GM12874 (cell line): ENCODE measurements at regions not wholly inside any gene's neighbourhood (a gene's known extent, or its start where the extent isn't known, plus 50 kb on each side); places are given as distances from the start of the nearest gene placed in this dataset.

Experiments used
- TF ChIP-seq, protein P1 (sequence below): IDR thresholded peaks from 2 replicates; pipeline ENCODE4 v1.5.1; 2011; ENCODE audit warnings: low read depth, mild to moderate bottlenecking, control low read depth, low read length, moderate library complexity; ENCODE audit not compliant: insufficient read depth

DNA sequence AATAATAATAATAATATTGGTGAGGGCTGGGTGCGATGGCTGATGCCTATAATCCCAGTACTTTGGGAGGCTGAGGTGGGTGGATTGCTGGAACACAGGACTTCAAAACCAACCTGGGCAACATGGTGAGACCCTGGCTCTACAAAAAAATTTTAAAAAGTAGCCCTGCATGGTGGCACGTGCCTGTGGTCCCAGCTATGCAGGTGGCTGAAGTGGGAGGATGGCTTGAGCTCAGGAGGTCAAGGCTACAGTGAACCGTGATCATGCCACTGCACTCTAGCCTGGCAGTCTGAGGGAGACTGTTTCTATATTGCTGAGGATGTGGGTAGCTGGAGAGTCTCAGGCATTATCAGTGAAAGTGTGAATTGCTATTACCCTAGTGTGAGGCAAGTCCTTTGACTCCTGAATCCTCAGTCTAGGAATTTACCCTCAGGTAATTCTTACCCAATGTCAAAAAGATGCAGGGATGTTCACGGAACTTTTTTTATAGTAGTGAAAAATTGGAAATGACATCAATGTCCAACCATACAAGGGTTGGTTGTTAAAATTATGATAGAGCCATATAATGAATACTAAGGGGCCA lies 61.8 kb upstream of the RPL11 start:
- TF ChIP-seq, protein P1, sequence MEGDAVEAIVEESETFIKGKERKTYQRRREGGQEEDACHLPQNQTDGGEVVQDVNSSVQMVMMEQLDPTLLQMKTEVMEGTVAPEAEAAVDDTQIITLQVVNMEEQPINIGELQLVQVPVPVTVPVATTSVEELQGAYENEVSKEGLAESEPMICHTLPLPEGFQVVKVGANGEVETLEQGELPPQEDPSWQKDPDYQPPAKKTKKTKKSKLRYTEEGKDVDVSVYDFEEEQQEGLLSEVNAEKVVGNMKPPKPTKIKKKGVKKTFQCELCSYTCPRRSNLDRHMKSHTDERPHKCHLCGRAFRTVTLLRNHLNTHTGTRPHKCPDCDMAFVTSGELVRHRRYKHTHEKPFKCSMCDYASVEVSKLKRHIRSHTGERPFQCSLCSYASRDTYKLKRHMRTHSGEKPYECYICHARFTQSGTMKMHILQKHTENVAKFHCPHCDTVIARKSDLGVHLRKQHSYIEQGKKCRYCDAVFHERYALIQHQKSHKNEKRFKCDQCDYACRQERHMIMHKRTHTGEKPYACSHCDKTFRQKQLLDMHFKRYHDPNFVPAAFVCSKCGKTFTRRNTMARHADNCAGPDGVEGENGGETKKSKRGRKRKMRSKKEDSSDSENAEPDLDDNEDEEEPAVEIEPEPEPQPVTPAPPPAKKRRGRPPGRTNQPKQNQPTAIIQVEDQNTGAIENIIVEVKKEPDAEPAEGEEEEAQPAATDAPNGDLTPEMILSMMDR = no peak

DNA sequence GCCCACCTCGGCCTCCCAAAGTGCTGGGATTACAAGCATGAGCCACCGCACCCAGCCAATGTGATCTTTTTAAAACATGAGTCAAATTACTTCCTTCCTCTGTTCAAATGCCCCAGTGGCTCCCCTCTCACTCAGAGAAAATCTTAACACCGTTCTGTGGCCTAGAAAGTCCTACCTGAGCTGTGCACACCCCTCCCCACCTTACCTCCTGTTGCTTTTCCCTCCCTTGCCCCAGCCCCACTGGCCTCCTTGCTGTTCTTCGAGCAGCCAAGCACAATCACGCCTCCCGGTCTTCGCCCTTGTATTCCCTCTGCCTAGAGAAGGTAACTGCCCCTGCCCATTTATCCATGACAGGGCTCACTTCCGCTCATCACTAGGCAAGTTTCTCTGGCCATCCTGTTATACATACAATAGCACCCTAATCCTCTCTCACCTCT lies 62.6 kb upstream of the RPL11 start:
- TF ChIP-seq, protein P1 = no peak

DNA sequence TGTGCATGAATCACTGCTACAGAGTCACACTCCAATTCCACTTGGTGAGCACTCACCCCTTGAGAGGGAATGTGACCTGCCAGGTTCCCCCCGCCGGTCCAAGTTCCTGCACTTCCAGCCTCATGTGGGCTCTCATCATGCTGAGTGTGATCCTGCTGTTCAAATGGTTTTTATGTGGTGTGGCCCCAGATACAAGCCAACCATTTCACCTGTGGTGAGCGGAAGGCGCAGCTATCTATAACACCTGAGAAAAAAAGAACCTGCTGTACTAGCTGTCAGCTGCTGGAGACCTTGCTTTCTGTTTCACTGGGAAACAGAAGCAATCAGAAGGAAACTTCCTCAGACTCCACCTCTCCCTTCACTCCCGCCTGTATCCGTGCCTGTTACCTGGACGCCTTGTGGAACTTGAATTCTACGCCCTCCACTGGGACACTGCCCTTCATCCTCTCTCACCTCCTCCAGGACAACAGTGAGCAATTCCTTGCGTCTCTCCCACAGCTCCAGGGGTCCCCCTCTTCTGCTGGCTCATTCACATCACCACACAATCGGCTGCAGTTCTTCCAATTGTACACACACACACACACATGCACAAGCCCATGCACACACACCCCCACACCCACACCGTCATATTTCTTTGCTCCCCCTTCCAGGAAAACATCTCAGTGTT lies 64.4 kb upstream of the RPL11 start:
- TF ChIP-seq, protein P1 = no peak

DNA sequence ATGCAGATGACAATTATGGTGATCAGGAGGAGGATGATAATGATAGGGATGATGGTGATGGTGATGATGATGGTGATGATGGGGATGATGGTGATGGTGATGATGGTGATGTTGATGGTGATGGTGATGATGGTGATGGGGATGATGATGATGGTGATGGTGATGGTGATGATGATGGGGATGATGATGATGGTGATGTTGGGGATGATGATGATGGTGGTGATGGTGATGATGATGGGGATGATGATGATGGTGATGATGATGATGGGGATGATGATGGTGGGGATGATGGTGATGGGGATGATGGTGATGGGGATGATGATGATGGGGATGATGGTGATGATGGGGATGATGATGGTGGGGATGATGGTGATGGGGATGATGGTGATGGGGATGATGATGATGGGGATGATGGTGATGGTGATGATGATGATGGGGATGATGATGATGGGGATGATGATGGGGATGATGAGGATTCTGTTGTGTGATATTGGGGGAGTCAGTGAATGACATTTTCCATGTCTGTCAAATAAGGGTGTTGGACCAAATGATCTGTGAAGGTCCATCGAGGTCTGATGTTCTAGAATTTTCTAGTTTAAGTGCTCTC lies 65.6 kb upstream of the RPL11 start:
- TF ChIP-seq, protein P1 = no peak

DNA sequence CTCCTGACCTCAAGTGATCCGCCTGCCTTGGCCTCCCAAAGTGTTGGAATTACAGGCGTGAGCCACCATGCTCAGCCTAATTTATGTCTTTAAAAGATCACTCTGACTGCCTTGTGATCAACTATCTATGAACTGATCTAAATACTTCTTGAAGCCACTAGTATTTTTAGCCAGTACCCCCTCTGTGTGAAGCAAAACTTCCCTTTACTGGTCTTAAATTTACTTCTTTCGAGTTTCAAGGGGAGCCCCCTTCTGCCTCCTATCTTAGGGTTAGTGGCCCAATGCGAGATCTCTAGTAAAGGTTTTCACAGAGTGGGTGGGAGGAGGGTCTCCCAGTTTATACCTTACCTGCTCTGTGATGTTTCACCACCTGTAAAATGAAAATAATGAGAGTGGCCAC lies 66.1 kb upstream of the RPL11 start:
- TF ChIP-seq, protein P1 = no peak

DNA sequence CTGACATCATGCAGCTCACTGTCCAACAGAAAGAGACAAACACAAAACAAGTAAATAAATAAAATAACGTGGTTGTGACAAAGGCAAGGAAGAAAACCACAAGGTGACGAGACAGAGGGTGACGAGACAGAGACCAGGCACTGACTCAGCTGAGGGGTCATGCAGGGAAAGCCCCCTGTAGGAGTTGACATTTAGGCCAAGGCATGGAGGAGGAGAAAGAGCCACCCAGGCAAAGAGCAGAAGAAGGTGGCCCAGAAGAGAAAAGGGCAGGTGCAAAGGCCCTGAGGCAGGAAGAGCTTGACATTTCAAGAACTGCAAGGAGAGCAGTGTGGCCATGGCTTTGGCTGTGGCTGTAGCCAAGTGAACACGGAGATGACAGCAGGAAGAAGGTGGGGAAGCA lies 65.1 kb upstream of the ID3 start:
- TF ChIP-seq, protein P1 = no peak

DNA sequence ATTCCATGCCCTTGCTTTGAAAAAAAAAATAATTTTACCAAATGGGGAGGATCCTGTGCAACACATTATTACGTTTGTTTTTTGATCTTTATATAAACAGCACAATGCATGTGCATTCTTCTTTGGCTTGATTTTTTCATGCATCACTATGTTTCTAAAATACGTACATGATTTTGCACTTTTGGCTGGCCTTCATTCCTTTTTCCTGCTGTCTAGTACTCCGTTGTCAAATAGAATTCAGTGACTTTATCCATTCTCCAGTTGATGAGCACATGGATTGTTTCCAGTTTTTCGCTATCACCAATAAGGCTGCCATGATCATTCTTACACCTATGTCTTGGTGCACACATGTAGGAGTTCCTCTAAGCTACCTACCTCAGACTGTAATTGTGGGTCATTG lies 63.0 kb upstream of the ID3 start:
- TF ChIP-seq, protein P1 = no peak
